GM19463 (cell line): ENCODE measurements at regions not wholly inside any gene's neighbourhood (a gene's known extent, or its start where the extent isn't known, plus 50 kb on each side); places are given as distances from the start of the nearest gene placed in this dataset.
A peak's percentile ranks its signal among the peaks of the same experiment; 100 is the strongest.

Experiments
- ATAC-seq: cut with Tn5 transposase; IDR thresholded peaks from one replicate; pipeline ENCODE4 v1.9.1; 2021; ENCODE audit warnings: mild to moderate bottlenecking, moderate library complexity; ENCODE audit not compliant: unreplicated experiment

GRCh38 chr4:147052361-147052760 lies 106.7 kb upstream of the TTC29 start:
- no peak for ATAC-seq

DNA sequence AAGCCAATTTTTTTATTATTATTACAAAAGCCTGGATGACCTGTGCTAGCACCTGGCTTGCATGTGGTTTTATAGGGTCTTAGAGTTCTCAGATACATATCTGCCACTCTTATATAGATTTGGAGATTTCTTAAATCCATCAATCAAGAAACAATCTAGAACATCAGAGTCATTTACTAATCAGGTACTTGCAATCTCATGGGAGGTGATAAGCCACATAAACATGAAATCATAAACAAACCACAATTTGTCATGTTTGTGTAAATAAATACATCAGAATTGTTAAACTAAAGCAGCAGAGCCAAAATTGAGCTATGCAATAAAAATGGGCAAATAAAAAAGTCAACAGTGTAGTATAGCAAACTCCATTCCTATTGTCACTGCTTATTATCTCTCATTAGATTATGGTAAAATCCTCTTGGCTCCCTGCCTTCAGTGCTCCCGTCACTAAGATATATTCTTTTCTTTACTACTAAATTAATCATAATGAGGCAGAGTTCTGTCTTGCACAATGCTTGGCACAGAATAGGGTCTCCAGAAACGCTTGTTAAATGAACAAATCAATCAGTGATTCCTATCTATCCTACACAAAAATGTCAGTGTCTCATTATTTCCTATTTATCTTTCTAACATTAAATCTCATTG lies 108.7 kb upstream of the TTC29 start:
- no peak for ATAC-seq

DNA sequence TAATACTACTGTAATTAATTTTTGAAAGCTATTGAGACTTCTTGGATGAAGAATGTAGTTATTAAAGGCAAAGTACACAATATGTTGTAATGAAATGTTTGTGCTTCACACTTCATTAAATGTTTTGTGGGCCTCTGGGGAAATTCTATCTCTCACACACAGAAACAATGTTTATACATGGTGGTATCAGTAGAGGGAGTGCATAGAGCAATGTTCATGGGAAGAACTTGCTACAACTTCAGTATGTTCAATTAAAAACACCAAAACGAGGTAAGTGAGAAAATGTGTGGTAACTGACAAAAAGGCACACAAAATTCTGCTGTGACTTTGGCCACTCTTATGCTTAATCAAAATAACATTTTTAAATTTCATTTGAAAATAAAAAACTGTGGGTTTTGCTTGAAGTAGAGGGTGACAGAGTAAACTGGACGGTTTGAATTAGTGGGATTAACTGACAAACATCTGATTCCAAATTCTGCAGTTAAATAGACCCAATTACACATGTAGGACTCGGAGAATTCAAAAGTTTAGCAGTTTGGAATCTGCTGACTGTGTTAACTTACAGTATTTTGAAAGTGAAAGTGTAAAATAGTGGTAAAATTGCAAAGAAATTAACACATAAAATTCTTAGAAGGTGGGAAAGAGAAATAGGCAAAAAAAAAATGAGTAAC lies 111.4 kb upstream of the TTC29 start:
- peak; percentile 30 for ATAC-seq

DNA sequence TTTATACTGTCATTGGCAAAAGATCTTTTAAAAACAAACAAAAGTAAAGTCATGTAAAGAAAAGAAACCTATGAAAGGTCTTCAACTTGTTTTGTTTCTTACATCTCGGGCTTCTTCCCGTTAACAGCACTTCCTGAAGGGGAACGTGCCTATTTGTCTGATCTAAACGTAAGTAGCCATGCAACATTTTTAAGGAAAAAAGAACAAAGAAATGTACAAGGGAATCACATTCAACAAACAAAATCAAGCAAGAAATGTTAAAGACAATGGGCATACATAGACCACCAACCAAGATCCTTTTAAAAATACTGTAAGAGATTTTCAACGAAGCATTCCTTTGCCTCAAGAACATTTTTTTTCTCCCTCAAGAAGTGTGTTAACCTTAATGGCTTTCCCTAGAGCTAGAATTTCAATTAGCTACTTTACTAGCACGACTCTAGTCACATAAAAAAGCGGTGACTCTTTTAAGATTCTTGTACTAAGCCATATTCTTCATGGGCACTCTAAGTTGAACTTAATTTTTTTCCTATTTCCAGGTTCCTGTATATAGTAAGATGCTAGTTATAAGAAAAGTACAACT lies 112.0 kb upstream of the TTC29 start:
- peak; percentile 42 for ATAC-seq

GRCh38 chr4:147059064-147059731 lies 113.5 kb upstream of the TTC29 start:
- no peak for ATAC-seq

DNA sequence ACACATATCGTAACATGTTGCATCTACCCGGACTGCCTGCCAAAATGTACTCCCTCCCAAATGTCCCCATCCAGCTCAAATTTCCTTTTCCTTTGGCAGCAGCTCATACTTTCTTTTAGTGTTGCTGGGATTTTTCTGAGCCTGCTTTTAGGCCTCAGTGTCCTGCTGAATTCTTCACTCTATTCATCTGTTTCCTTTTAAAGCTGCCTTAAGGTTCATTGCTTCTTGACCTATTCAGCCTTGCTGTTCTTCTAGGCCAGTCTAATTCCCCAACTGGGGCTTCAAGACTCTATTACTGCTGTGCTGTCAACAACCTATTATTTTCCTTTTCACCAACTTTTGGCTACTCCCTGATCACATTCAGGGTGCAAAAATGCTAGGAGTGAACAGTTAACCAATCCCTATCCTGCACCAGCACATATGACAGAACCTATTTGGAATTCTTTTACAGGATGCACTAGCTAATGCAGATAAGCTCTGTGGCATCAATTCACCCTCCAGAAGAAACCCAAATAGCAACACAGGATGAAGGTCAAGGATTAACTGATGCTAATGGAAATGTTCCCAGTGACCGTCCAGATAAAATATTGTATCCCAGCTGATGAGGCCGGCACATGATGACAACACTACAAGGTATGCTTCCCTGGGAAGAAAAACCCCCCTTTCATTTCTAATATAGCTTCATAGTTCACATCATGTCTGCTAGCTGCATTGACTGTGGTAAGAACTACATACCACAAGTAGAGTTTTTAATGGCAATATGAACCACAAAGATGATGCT lies 114.7 kb upstream of the TTC29 start:
- no peak for ATAC-seq

GRCh38 chr4:147064856-147065255 lies 119.2 kb upstream of the TTC29 start:
- ATAC-seq, result no peak

GRCh38 chr4:147068564-147068963 lies 122.9 kb upstream of the TTC29 start:
- no peak for ATAC-seq

GRCh38 chr4:147071209-147071740 lies 125.6 kb upstream of the TTC29 start:
- ATAC-seq, result no peak

GRCh38 chr4:147076179-147076578 lies 130.5 kb upstream of the TTC29 start:
- no peak for ATAC-seq

DNA sequence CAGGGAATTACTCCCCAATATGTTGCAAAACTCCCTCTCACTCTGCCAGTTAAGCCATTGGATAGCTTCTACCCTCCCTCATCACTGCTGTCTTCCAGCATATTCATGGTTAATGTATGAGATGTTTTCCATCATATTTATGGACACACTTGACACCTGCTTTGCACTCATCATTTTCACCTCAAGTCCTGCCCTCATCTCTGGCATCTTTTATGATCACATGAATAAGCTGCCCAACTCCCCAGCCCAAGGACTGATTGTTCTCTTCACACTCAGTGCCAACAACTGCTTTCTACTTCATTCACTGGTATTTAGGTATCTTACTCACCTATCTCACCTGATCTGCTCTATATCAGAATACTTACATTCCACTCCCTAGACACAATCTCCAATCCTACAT lies 131.1 kb upstream of the TTC29 start:
- no peak for ATAC-seq

- no peak for ATAC-seq
These were observed 132.7 kb upstream of the TTC29 start for GRCh38 chr4:147078362-147078761.

DNA sequence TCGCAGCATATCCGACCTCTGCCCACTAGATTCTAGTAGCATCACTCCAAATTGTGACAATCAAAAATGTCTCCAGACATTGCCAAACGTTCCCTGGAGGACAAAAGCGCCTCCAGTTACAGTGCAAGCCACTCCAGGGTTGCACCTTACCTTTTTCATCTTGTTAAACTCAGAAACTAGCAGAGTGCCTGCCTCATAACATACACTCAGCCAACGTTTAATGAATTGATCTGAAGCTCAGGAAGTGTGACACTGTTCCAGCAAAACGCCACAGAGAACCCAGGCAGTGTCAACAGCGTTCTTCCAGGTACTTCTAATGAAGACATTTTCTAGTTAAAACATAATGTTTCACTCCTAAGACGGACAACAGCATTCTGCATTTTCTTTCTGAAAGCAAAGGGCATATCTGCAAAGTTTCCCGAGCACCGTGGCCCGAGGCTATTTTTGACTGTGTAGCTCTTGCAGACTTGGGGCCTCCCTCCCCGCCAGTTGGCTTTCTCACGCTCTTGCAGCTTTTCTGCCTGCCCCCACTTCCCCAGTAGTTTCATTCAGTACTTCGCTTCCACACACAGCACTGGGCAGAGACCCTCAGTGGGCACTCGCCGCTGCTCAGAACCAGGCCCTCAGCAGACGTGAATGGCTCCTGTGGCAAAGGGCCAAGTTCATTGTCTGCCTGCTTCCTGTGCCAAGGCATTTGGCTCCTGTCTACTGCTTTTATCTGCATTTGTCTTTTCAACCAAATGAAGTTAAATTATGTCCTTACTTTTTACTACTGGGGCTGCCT lies 133.4 kb upstream of the TTC29 start:
- ATAC-seq, result no peak

GRCh38 chr4:147084861-147085260 lies 139.2 kb upstream of the TTC29 start:
- ATAC-seq, result no peak

GRCh38 chr4:147085781-147086180 lies 140.1 kb upstream of the TTC29 start:
- no peak for ATAC-seq

DNA sequence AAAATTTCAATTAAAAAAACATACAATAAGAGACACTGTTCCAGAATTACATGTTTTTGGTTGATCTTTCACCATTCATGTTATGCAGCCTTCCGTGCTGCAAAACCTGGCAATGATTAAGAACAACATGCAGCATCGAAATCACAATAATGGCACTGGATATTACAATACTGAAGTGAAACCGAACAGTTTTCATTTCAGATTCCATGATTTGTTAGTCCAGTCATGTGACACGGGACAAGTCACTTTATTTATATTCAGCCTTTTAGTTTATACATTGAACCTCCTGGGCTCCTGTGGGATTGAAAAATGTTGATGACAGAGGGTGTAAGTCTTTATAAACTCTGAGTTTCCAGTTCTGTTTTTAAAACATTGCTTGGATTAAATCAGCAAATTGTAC lies 142.5 kb upstream of the TTC29 start:
- ATAC-seq, result no peak

DNA sequence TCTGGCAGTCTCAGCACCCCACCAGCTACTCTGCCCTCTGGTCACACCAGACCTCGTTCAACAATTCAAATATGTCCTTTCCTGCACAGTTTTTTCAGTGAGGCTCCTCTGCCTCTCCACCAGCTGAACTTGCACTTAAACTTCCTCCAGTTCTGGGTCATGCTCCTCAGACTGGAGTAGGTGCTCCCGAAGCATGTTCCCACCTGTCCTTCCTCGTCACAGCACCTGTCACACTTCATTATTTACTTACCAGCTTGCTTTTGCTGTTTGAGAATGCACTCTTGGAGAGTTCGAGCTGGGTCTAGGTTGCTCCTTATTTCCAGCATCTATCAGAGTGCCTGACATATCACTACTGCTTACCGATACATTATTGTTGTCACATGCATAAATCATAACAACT lies 144.8 kb upstream of the TTC29 start:
- no peak for ATAC-seq

DNA sequence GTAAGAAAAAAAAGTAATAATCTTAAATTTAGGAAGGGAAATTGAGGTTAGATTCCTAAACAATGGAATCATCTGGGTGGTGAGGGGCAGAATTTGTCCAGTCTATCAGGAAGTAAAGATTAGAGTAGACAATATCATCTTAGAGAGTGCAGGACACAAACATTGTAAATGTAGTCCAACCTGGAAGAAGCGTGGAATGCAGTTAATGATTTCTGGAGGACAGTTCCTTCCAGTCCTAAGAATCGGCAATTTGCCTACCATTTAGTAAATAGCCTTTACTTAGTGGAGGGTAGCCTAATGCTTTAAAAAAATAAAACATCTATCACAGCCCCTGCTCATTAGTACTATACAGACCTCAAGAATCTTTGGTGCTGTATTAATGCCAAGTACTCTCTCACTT lies 147.5 kb upstream of the TTC29 start:
- no peak for ATAC-seq

DNA sequence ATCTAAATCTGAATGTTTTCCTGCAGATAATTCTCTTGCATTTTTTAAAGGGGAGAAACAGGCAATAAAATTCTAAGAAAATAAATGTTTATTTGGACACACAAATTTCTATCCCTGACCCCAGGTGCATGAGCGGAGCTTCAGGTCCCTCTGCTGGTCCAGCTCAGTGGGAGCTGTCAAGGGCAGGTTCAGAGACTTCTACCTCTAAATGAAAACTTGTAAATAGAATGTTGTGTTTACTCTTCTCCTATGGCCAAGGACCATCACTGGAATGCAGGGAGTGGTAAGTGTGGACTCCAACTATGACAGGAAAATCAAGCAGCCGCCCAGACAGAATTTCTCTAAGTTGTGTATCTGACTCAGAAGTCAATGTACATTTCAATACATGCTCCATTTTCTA lies 148.6 kb upstream of the TTC29 start:
- no peak for ATAC-seq
